H9 (cell line): ENCODE measurements at regions not wholly inside any gene's neighbourhood (a gene's known extent, or its start where the extent isn't known, plus 50 kb on each side); places are given as distances from the start of the nearest gene placed in this dataset.

ENCODE experiments used
- DNase-seq: peaks from one replicate; pipeline ENCODE4 v3.0.0-alpha.2; 2017
- H2AFZ ChIP-seq: one replicate; pipeline ENCODE4 v1.6.1; 2013; ENCODE audit warnings: mild to moderate bottlenecking, low read length, control low read depth, moderate library complexity
- H2AK5ac ChIP-seq: 2 replicates; pipeline ENCODE4 v1.6.1; 2013; ENCODE audit warnings: low read length, control low read depth, mixed read lengths; ENCODE audit not compliant: insufficient read length
- H2BK120ac ChIP-seq: one replicate; pipeline ENCODE4 v1.6.1; 2013; ENCODE audit warnings: low read depth, mild to moderate bottlenecking, low read length, control low read depth, inconsistent platforms; ENCODE audit not compliant: poor library complexity, severe bottlenecking
- H2BK12ac ChIP-seq: 2 replicates; pipeline ENCODE4 v1.6.1; 2013; ENCODE audit warnings: low read length, control low read depth, mixed read lengths, low read depth; ENCODE audit not compliant: insufficient read length
- H2BK15ac ChIP-seq: 2 replicates; pipeline ENCODE4 v1.6.1; 2013; ENCODE audit warnings: low read depth, low read length, control low read depth
- H2BK20ac ChIP-seq: one replicate; pipeline ENCODE4 v1.6.1; 2013; ENCODE audit warnings: low read depth, mild to moderate bottlenecking, low read length, control low read depth, inconsistent platforms; ENCODE audit not compliant: poor library complexity, severe bottlenecking
- H2BK5ac ChIP-seq: 2 replicates; pipeline ENCODE4 v1.6.1; 2013; ENCODE audit warnings: low read length, control low read depth, mixed read lengths; ENCODE audit not compliant: insufficient read length
- H3K14ac ChIP-seq: 2 replicates; pipeline ENCODE4 v1.6.1; 2013; ENCODE audit warnings: low read length, control low read depth; ENCODE audit not compliant: insufficient read depth
- H3K18ac ChIP-seq: 2 replicates; pipeline ENCODE4 v1.6.1; 2013; ENCODE audit warnings: low read depth, mild to moderate bottlenecking, mixed read lengths, low read length, control low read depth; ENCODE audit not compliant: insufficient read length
- H3K23ac ChIP-seq: 2 replicates; pipeline ENCODE4 v1.6.1; 2013; ENCODE audit warnings: low read length, control low read depth, mixed read lengths, low read depth; ENCODE audit not compliant: insufficient read length
- H3K23me2 ChIP-seq: 2 replicates; pipeline ENCODE4 v1.6.1; 2013; ENCODE audit warnings: low read depth, mild to moderate bottlenecking, mixed read lengths, low read length, control low read depth; ENCODE audit not compliant: insufficient read length, poor library complexity, severe bottlenecking
- H3K27ac ChIP-seq: 2 replicates; pipeline ENCODE4 v1.5.1; 2013; ENCODE audit warnings: low read length, control low read depth, mixed read lengths, low read depth; ENCODE audit not compliant: insufficient read length
- H3K27me3 ChIP-seq: 2 replicates; pipeline ENCODE4 v1.6.1; 2013; ENCODE audit warnings: low read length, control low read depth, inconsistent platforms; ENCODE audit not compliant: insufficient read depth
- H3K4ac ChIP-seq: 2 replicates; pipeline ENCODE4 v1.6.1; 2013; ENCODE audit warnings: low read depth, mild to moderate bottlenecking, control low read depth, inconsistent platforms, low read length, moderate library complexity
- H3K4me1 ChIP-seq: 2 replicates; pipeline ENCODE4 v1.6.1; 2013; ENCODE audit warnings: low read length, control low read depth, inconsistent platforms; ENCODE audit not compliant: insufficient read depth
- H3K4me2 ChIP-seq: 2 replicates; pipeline ENCODE4 v1.6.1; 2013; ENCODE audit warnings: low read length, control low read depth, mixed read lengths; ENCODE audit not compliant: insufficient read length, insufficient read depth
- H3K56ac ChIP-seq: 2 replicates; pipeline ENCODE4 v1.6.1; 2013; ENCODE audit warnings: low read depth, mild to moderate bottlenecking, mixed read lengths, low read length, control low read depth; ENCODE audit not compliant: insufficient read length
- H3K79me1 ChIP-seq: 2 replicates; pipeline ENCODE4 v1.6.1; 2013; ENCODE audit warnings: low read depth, mild to moderate bottlenecking, moderate library complexity, low read length, control low read depth, inconsistent platforms; ENCODE audit not compliant: insufficient read depth, poor library complexity, severe bottlenecking
- H3K79me2 ChIP-seq: 2 replicates; pipeline ENCODE4 v1.6.1; 2013; ENCODE audit warnings: low read length, control low read depth, inconsistent platforms; ENCODE audit not compliant: insufficient read depth
- H3K9ac ChIP-seq: 2 replicates; pipeline ENCODE4 v1.6.1; 2013; ENCODE audit warnings: low read length, control low read depth, mixed read lengths; ENCODE audit not compliant: insufficient read length; ENCODE audit errors: extremely low read depth
- H3K9me3 ChIP-seq: one replicate; pipeline ENCODE4 v1.6.1; 2013; ENCODE audit warnings: low read depth, low read length, inconsistent platforms; ENCODE audit not compliant: control insufficient read depth
- H3T11ph ChIP-seq: one replicate; pipeline ENCODE4 v1.6.1; 2013; ENCODE audit warnings: mild to moderate bottlenecking, low read length, control low read depth, inconsistent platforms
- H4K20me1 ChIP-seq: one replicate; pipeline ENCODE4 v1.6.1; 2013; ENCODE audit not compliant: control insufficient read depth, insufficient read length, insufficient read depth
- H4K5ac ChIP-seq: 2 replicates; pipeline ENCODE4 v1.6.1; 2013; ENCODE audit warnings: low read depth, mild to moderate bottlenecking, mixed read lengths, low read length, control low read depth; ENCODE audit not compliant: insufficient read length
- H4K8ac ChIP-seq: replicated peaks from 2 replicates; pipeline ENCODE4 v1.6.1; 2013; ENCODE audit warnings: low read length, control low read depth, mixed read lengths, low read depth; ENCODE audit not compliant: insufficient read length
- H4K91ac ChIP-seq: 2 replicates; pipeline ENCODE4 v1.6.1; 2013; ENCODE audit warnings: low read depth, mild to moderate bottlenecking, moderate library complexity, mixed read lengths, low read length, control low read depth; ENCODE audit not compliant: insufficient read length
- H3K27ac Mint-ChIP-seq, 3 experiments: 2 replicates in 2 of 3; 3 replicates in 1 of 3; pipeline ENCODE4 v1.8.0; 2020 to 2021; ENCODE audit warnings: mixed read lengths in 3 of 3, mild to moderate bottlenecking in 1 of 3, moderate library complexity in 1 of 3
- H3K27me3 Mint-ChIP-seq: 2 replicates; pipeline ENCODE4 v1.8.0; 2021; ENCODE audit warnings: low read depth, mild to moderate bottlenecking, moderate library complexity, mixed read lengths
- H3K36me3 Mint-ChIP-seq, 3 experiments: 2 replicates in 2 of 3; 3 replicates in 1 of 3; pipeline ENCODE4 v1.8.0; 2020 to 2021; ENCODE audit warnings: low read depth in 3 of 3, mixed read lengths in 3 of 3; ENCODE audit not compliant: insufficient read depth in 1 of 3
- H3K4me1 Mint-ChIP-seq, 2 experiments: 2 replicates each; pipeline ENCODE4 v1.8.0; 2020; ENCODE audit warnings: mixed read lengths in 2 of 2
- H3K4me3 Mint-ChIP-seq, 2 experiments: 2 replicates in 1 of 2; 3 replicates in 1 of 2; pipeline ENCODE4 v1.8.0; 2020 to 2021; ENCODE audit warnings: mild to moderate bottlenecking in 2 of 2, mixed read lengths in 2 of 2, moderate library complexity in 1 of 2
- H3K9me3 Mint-ChIP-seq, 2 experiments: 2 replicates in 1 of 2; 3 replicates in 1 of 2; pipeline ENCODE4 v1.8.0; 2020; ENCODE audit warnings: mild to moderate bottlenecking in 2 of 2, mixed read lengths in 2 of 2, moderate library complexity in 1 of 2
- WGBS: extraction: QIAGEN DNeasy Blood & Tissue Kit; methylation state at CpG from one replicate; pipeline ENCODE4 v1.1.7; 2013; ENCODE audit warnings: missing lambda C conversion rate, low lambda C conversion rate, mixed read lengths; ENCODE audit not compliant: insufficient read length; ENCODE audit errors: extremely low coverage; 5-methylcytosine and 5-hydroxymethylcytosine counted together
- TF ChIP-seq, protein P1 (sequence below): fragments of 200-600 bp; sonication (generic); conservative IDR thresholded peaks from 3 replicates; pipeline ENCODE4 v1.8.0; 2021; ENCODE audit warnings: antibody characterized with exemption, mild to moderate bottlenecking

- Histone ChIP-seq H3K79me2 (no peaks in the 10 kb centered on the region), H3K9me3 (no peaks in the 10 kb centered on the region), H4K20me1 (no peaks in the 10 kb centered on the region), H3K4ac (no peak overlapping the region), H3K27me3 (no peaks in the 10 kb centered on the region), H2BK20ac (no peak overlapping the region), H3K9ac (no peak overlapping the region), H4K91ac (no peak overlapping the region), H3K56ac (no peak overlapping the region), H2BK15ac (no peak overlapping the region), H4K8ac (no peak overlapping the region), H3K18ac (no peak overlapping the region), H3K4me2 (no peak overlapping the region), H2BK5ac (no peak overlapping the region), H3T11ph (no peak overlapping the region), H3K27ac (no peak overlapping the region), H2BK120ac (no peak overlapping the region), H4K5ac (no peak overlapping the region), H3K4me1 (no peaks in the 10 kb centered on the region), H3K23ac (no peak overlapping the region), H3K23me2 (no peaks in the 10 kb centered on the region), H3K79me1 (no peaks in the 10 kb centered on the region), H2BK12ac (no peak overlapping the region), H2AK5ac (no peak overlapping the region), H2AFZ (no peak overlapping the region), H3K14ac (no peak overlapping the region)
- no CpG with 5 or more reads among the region's 20 CpGs for WGBS
- Mint-ChIP-seq H3K27ac (no peak overlapping the region), H3K27me3 (no peaks in the 10 kb centered on the region), H3K36me3 (peaks cover 0 to 2% (median 0%) of the 10 kb centered on the region in 3 experiments; a peak in 1 of 7 replicates), H3K4me3 (no peak overlapping the region), H3K4me1 (peaks cover 6 to 17% of the 10 kb centered on the region in 2 experiments; a peak in 3 of 4 replicates), H3K9me3 (no peaks in the 10 kb centered on the region; a peak in 1 of 5 replicates)
- TF ChIP-seq, protein P1, sequence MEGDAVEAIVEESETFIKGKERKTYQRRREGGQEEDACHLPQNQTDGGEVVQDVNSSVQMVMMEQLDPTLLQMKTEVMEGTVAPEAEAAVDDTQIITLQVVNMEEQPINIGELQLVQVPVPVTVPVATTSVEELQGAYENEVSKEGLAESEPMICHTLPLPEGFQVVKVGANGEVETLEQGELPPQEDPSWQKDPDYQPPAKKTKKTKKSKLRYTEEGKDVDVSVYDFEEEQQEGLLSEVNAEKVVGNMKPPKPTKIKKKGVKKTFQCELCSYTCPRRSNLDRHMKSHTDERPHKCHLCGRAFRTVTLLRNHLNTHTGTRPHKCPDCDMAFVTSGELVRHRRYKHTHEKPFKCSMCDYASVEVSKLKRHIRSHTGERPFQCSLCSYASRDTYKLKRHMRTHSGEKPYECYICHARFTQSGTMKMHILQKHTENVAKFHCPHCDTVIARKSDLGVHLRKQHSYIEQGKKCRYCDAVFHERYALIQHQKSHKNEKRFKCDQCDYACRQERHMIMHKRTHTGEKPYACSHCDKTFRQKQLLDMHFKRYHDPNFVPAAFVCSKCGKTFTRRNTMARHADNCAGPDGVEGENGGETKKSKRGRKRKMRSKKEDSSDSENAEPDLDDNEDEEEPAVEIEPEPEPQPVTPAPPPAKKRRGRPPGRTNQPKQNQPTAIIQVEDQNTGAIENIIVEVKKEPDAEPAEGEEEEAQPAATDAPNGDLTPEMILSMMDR, result no peak
- no peak for DNase-seq
Measured at GRCh38 chr5:92374859-92375258, 991.7 kb upstream of the ARRDC3 start.
